ENCODE measurements at regions not wholly inside any gene's neighbourhood (a gene's known extent, or its start where the extent isn't known, plus 50 kb on each side); places are given as distances from the start of the nearest gene placed in this dataset.
"Not testable (repeated sequence)": the region's sequence is repeated elsewhere in the genome, so short reads cannot be mapped to it uniquely, and the experiment has no call there.

DNA sequence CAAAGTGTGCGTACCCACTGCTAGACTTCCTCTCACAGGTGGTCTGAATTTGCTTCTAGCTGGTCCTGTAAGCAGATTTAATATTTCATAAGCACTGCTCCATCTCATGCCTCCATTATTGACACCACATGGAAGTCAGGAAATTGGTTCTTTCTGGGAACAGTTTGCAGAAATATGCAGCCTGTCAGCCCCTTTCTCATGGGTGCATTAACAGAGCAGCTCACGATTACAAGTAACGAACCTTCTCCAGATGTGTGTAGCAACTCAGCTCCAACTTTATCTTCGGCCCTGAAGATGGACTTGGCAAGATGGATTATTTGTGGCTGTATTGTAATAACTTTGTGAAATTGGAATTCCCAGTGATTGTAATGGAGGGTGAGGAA, 214.5 kb upstream of the DDHD1 start:
- Histone ChIP-seq H3K4me2 (ENCODE audit: control insufficient read depth, extremely low read depth, insufficient read depth, low read depth, low read length) (no peak overlapping the region), H3K27me3 (ENCODE audit: control insufficient read depth, extremely low read depth, insufficient read depth, low read length) (no peaks in the 10 kb centered on the region), H3K4me1 (ENCODE audit: control insufficient read depth, extremely low read depth, insufficient read depth, low read length) (no peaks in the 10 kb centered on the region), H3K36me3 (ENCODE audit: control insufficient read depth in 2 of 2, extremely low read depth in 1 of 2, insufficient read depth in 2 of 2, low read length in 2 of 2) (no peaks in the 10 kb centered on the region), H2AFZ (ENCODE audit: control insufficient read depth, low read length) (no peak overlapping the region), H3K9me1 (ENCODE audit: control insufficient read depth, extremely low read depth, insufficient read depth, low read length) (no peaks in the 10 kb centered on the region), H3K9ac (ENCODE audit: control insufficient read depth, extremely low read depth, insufficient read depth, low read length) (no peak overlapping the region), H3K27ac (ENCODE audit: control insufficient read depth, insufficient read depth, low read length) (no peak overlapping the region), H3K4me3 (ENCODE audit: control insufficient read depth in 2 of 3, extremely low read depth in 1 of 3, insufficient read depth in 2 of 3, low read depth in 1 of 3, low read length in 3 of 3) (no peak overlapping the region), H3K9me3 (ENCODE audit: control insufficient read depth, low read depth, low read length) (no peaks in the 10 kb centered on the region), H4K20me1 (ENCODE audit: control insufficient read depth, extremely low read depth, insufficient read depth, low read length) (no peaks in the 10 kb centered on the region), H3K79me2 (ENCODE audit: control insufficient read depth, insufficient read depth, low read length) (no peaks in the 10 kb centered on the region)
- DNase-seq (ENCODE audit: low read depth, low spot score) (no peak), FAIRE-seq (no peak)
- dilution Hi-C loops (cut with MboI; ENCODE audit: extremely low pct_ligation_motif_present, low sequenced_read_pairs), result no loop called here
- no peak for TF ChIP-seq EZH2 (IDR thresholded peaks at IDR 0.05; ENCODE audit: low read length)
- TF ChIP-seq, protein P1, sequence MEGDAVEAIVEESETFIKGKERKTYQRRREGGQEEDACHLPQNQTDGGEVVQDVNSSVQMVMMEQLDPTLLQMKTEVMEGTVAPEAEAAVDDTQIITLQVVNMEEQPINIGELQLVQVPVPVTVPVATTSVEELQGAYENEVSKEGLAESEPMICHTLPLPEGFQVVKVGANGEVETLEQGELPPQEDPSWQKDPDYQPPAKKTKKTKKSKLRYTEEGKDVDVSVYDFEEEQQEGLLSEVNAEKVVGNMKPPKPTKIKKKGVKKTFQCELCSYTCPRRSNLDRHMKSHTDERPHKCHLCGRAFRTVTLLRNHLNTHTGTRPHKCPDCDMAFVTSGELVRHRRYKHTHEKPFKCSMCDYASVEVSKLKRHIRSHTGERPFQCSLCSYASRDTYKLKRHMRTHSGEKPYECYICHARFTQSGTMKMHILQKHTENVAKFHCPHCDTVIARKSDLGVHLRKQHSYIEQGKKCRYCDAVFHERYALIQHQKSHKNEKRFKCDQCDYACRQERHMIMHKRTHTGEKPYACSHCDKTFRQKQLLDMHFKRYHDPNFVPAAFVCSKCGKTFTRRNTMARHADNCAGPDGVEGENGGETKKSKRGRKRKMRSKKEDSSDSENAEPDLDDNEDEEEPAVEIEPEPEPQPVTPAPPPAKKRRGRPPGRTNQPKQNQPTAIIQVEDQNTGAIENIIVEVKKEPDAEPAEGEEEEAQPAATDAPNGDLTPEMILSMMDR (optimal IDR thresholded peaks at IDR 0.05 in 1 of 3, IDR thresholded peaks at IDR 0.05 in 1 of 3, conservative IDR thresholded peaks at IDR 0.05 in 1 of 3; ENCODE audit: extremely low read depth in 1 of 3, insufficient read depth in 2 of 3, low read length in 3 of 3), result no peak

DNA sequence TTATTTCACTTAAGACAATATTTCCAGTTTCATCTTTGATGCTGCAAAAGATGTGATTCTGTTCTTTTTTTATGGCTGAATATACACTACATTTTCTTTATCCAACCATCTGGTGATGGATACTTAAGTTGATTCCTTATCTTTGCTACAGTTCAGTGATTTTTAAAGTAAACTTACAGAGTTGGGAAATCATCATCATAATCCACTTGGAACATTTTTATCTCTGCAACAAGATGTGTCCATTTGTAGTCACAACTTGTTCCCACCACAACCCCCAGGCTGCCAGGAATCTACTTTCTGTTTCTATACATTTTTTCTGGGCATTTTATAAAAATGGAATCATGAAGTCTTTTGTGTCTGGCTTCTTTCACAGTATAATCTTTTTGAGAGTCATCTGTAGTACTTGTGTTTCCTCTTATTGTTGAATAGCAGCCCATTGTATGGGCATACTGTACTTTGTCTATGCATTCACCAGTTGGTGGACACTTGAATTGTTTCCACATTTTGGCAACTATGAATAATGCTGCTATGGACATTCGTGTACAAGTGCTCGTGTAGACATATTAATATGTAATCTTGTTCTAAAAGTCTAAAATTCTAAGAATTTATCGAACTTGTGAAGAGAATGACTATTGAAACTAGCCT, 212.5 kb upstream of the DDHD1 start:
- Histone ChIP-seq H3K9me1 (ENCODE audit: control insufficient read depth, extremely low read depth, insufficient read depth, low read length) (no peaks in the 10 kb centered on the region), H4K20me1 (ENCODE audit: control insufficient read depth, extremely low read depth, insufficient read depth, low read length) (no peaks in the 10 kb centered on the region), H3K27ac (ENCODE audit: control insufficient read depth, insufficient read depth, low read length) (no peak overlapping the region), H3K9ac (ENCODE audit: control insufficient read depth, extremely low read depth, insufficient read depth, low read length) (no peak overlapping the region), H3K27me3 (ENCODE audit: control insufficient read depth, extremely low read depth, insufficient read depth, low read length) (no peaks in the 10 kb centered on the region), H3K4me3 (ENCODE audit: control insufficient read depth in 2 of 3, extremely low read depth in 1 of 3, insufficient read depth in 2 of 3, low read depth in 1 of 3, low read length in 3 of 3) (no peak overlapping the region), H2AFZ (ENCODE audit: control insufficient read depth, low read length) (no peak overlapping the region), H3K36me3 (ENCODE audit: control insufficient read depth in 2 of 2, extremely low read depth in 1 of 2, insufficient read depth in 2 of 2, low read length in 2 of 2) (no peaks in the 10 kb centered on the region), H3K4me1 (ENCODE audit: control insufficient read depth, extremely low read depth, insufficient read depth, low read length) (no peaks in the 10 kb centered on the region), H3K79me2 (ENCODE audit: control insufficient read depth, insufficient read depth, low read length) (no peaks in the 10 kb centered on the region), H3K9me3 (ENCODE audit: control insufficient read depth, low read depth, low read length) (no peaks in the 10 kb centered on the region), H3K4me2 (ENCODE audit: control insufficient read depth, extremely low read depth, insufficient read depth, low read depth, low read length) (no peak overlapping the region)
- DNase-seq (ENCODE audit: low read depth, low spot score) (no peak), FAIRE-seq (no peak)
- dilution Hi-C loops (cut with MboI; ENCODE audit: extremely low pct_ligation_motif_present, low sequenced_read_pairs), result no loop called here
- no peak for TF ChIP-seq EZH2 (IDR thresholded peaks at IDR 0.05; ENCODE audit: low read length)
- TF ChIP-seq, protein P1 (optimal IDR thresholded peaks at IDR 0.05 in 1 of 3, IDR thresholded peaks at IDR 0.05 in 1 of 3, conservative IDR thresholded peaks at IDR 0.05 in 1 of 3; ENCODE audit: extremely low read depth in 1 of 3, insufficient read depth in 2 of 3, low read length in 3 of 3), result no peak

DNA sequence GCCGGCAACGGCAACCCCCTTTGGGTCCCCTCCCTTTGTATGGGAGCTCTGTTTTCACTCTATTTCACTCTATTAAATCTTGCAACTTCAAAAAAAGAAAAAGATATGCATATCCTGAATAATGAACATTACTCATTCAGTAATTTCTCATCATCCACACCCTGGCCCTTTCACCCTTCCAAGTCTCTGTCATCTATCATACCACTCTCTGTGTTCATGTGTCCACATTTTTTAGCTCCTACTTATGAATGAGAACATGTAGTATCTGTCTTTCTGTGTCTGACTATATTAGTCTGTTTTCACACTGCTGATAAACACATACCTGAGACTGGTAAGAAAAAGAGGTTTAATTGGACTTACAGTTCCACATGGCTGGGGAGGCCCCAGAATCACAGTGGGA, 209.8 kb upstream of the DDHD1 start:
- H3K4me3 ChIP-seq (ENCODE audit: control insufficient read depth in 2 of 3, extremely low read depth in 1 of 3, insufficient read depth in 2 of 3, low read depth in 1 of 3, low read length in 3 of 3); H3K9me1 ChIP-seq (ENCODE audit: control insufficient read depth, extremely low read depth, insufficient read depth, low read length); H4K20me1 ChIP-seq (ENCODE audit: control insufficient read depth, extremely low read depth, insufficient read depth, low read length); dilution Hi-C loops (cut with MboI; ENCODE audit: extremely low pct_ligation_motif_present, low sequenced_read_pairs); DNase-seq (ENCODE audit: low read depth, low spot score); H2AFZ ChIP-seq (ENCODE audit: control insufficient read depth, low read length); H3K4me1 ChIP-seq (ENCODE audit: control insufficient read depth, extremely low read depth, insufficient read depth, low read length); H3K79me2 ChIP-seq (ENCODE audit: control insufficient read depth, insufficient read depth, low read length); H3K36me3 ChIP-seq (ENCODE audit: control insufficient read depth in 2 of 2, extremely low read depth in 1 of 2, insufficient read depth in 2 of 2, low read length in 2 of 2); H3K9me3 ChIP-seq (ENCODE audit: control insufficient read depth, low read depth, low read length); H3K9ac ChIP-seq (ENCODE audit: control insufficient read depth, extremely low read depth, insufficient read depth, low read length); H3K4me2 ChIP-seq (ENCODE audit: control insufficient read depth, extremely low read depth, insufficient read depth, low read depth, low read length); H3K27me3 ChIP-seq (ENCODE audit: control insufficient read depth, extremely low read depth, insufficient read depth, low read length); FAIRE-seq; H3K27ac ChIP-seq (ENCODE audit: control insufficient read depth, insufficient read depth, low read length): not testable (repeated sequence)

Data from keratinocyte (primary cell).